ENCODE measurements at regions not wholly inside any gene's neighbourhood (a gene's known extent, or its start where the extent isn't known, plus 50 kb on each side); places are given as distances from the start of the nearest gene placed in this dataset.

DNA sequence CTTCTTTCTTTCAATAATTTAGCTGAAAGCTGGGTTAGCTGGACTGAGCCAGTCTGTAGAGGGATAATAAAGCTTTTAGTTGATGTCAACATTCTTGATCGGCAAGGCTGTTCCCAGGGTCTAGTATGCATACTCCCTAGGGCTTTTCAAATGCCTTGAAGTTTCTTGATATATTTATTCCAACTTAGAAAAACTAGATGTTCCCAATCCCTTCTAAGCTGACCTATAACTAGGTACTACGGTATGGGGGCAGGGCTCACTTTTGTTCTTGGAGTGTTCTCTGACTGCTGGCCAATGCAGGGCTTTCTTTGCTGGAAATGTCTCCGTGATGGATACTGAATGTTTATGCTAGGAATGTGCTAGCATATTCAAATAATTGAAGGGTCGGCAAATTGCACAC, 258.6 kb upstream of the TANK start:
- H3K36me3 ChIP-seq (ENCODE audit: control insufficient read depth, insufficient read depth, low read length) = no peaks in the 10 kb centered on the region
- no peaks in the 10 kb centered on the region for H3K27me3 ChIP-seq (replicated peaks; ENCODE audit: control insufficient read depth, insufficient read depth, low read length, poor library complexity, severe bottlenecking)
- H3K9me3 ChIP-seq (ENCODE audit: control insufficient read depth, low read length) = no peaks in the 10 kb centered on the region
- no peak overlapping the region for H3K27ac ChIP-seq (ENCODE audit: insufficient read depth, low read length, poor library complexity, severe bottlenecking)
- DNase-seq = no peak
- H3K4me1 ChIP-seq (ENCODE audit: control insufficient read depth, insufficient read depth, low read length, poor library complexity, severe bottlenecking) = no peaks in the 10 kb centered on the region
- no peak overlapping the region for H3K4me3 ChIP-seq (ENCODE audit: insufficient read depth, low read depth, low read length, poor library complexity, severe bottlenecking)

DNA sequence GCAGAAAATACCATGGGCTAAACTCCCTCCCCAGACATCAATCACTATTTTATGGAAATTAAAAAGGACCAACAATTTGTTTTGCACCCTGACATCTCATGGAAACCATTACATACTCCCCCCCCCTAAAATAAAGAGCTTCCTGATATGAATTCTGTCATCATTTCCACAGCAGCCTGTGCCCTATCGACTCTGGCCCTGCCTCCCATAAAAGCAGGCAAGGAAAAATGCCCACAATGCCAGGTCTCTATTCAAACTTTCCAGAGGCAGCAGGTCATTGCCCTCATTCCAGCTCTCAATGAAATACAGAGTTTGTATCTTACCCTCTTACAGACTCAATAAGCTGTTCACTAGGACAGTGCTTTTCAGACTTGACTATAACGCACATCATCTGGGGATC, 254.4 kb upstream of the TANK start:
- H3K36me3 ChIP-seq (ENCODE audit: control insufficient read depth, insufficient read depth, low read length) = no peaks in the 10 kb centered on the region
- H3K4me1 ChIP-seq (ENCODE audit: control insufficient read depth, insufficient read depth, low read length, poor library complexity, severe bottlenecking) = no peaks in the 10 kb centered on the region
- no peaks in the 10 kb centered on the region for H3K27me3 ChIP-seq (replicated peaks; ENCODE audit: control insufficient read depth, insufficient read depth, low read length, poor library complexity, severe bottlenecking)
- H3K9me3 ChIP-seq (ENCODE audit: control insufficient read depth, low read length) = no peaks in the 10 kb centered on the region
- H3K4me3 ChIP-seq (ENCODE audit: insufficient read depth, low read depth, low read length, poor library complexity, severe bottlenecking) = no peak overlapping the region
- DNase-seq = no peak
- H3K27ac ChIP-seq (ENCODE audit: insufficient read depth, low read length, poor library complexity, severe bottlenecking) = no peak overlapping the region

DNA sequence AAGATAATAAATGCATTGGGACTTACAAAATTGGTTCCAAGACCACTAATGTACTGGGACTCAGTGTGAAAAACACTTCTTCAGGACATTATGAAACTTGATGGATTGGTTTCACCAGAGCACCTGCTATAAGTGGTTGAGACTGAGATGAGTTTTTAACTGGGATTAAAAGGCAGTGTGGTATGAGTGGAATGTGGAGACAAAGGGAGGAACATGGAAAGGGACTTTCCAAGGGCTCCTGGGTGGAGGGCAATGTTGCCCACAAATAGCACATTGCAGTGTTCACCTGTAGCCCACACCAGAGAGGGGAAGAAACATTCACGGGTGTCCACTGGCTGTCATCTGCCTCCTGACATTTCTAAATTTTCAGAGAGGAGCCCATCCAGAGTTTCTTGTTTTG, 253.3 kb upstream of the TANK start:
- Histone ChIP-seq H3K9me3 (ENCODE audit: control insufficient read depth, low read length) (no peaks in the 10 kb centered on the region), H3K4me3 (ENCODE audit: insufficient read depth, low read depth, low read length, poor library complexity, severe bottlenecking) (no peak overlapping the region), H3K27ac (ENCODE audit: insufficient read depth, low read length, poor library complexity, severe bottlenecking) (no peak overlapping the region), H3K27me3 (replicated peaks; ENCODE audit: control insufficient read depth, insufficient read depth, low read length, poor library complexity, severe bottlenecking) (no peaks in the 10 kb centered on the region), H3K36me3 (ENCODE audit: control insufficient read depth, insufficient read depth, low read length) (no peaks in the 10 kb centered on the region), H3K4me1 (ENCODE audit: control insufficient read depth, insufficient read depth, low read length, poor library complexity, severe bottlenecking) (no peaks in the 10 kb centered on the region)
- DNase-seq = no peak

DNA sequence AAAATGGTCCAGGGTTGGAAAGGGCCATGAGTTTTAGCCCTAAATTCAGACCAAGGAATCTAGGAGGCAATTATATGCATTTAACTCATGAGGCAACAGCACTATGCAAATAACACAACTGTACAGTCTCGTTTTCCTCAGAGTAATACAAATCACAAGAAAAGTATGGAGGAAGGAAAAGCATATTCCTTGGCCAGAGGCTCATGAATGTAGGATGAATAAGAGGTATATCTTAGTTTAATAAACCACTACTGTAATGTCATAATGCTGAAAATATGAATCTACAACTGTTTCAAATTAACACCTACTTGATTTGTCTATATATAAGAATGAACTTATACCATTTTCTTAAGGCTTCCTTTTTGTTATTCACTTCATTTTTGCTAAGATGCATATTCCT, 252.5 kb upstream of the TANK start:
- H3K4me3 ChIP-seq (ENCODE audit: insufficient read depth, low read depth, low read length, poor library complexity, severe bottlenecking) = no peak overlapping the region
- no peaks in the 10 kb centered on the region for H3K9me3 ChIP-seq (ENCODE audit: control insufficient read depth, low read length)
- DNase-seq = no peak
- no peaks in the 10 kb centered on the region for H3K27me3 ChIP-seq (replicated peaks; ENCODE audit: control insufficient read depth, insufficient read depth, low read length, poor library complexity, severe bottlenecking)
- H3K4me1 ChIP-seq (ENCODE audit: control insufficient read depth, insufficient read depth, low read length, poor library complexity, severe bottlenecking) = no peaks in the 10 kb centered on the region
- no peaks in the 10 kb centered on the region for H3K36me3 ChIP-seq (ENCODE audit: control insufficient read depth, insufficient read depth, low read length)
- no peak overlapping the region for H3K27ac ChIP-seq (ENCODE audit: insufficient read depth, low read length, poor library complexity, severe bottlenecking)

DNA sequence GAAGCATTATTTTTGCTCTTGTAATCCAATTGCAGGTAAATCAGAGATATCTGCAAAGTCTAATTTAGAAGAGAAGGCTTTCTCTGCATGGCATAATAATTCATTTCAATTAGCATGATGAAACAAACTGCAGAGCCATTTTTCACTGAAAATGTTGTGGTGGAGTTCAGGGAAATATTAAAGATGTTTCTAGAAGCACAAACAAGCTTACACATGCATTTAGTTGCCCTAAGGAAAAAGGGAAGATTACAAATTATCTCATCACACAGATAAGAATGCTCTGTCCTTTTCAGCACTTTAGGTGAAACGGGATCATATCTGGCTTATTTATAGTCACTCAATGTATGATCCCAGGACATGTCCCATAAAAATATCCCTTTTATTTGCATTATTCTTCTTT, 252.1 kb upstream of the TANK start:
- H3K4me3 ChIP-seq (ENCODE audit: insufficient read depth, low read depth, low read length, poor library complexity, severe bottlenecking) = no peak overlapping the region
- no peak overlapping the region for H3K27ac ChIP-seq (ENCODE audit: insufficient read depth, low read length, poor library complexity, severe bottlenecking)
- no peak for DNase-seq
- no peaks in the 10 kb centered on the region for H3K4me1 ChIP-seq (ENCODE audit: control insufficient read depth, insufficient read depth, low read length, poor library complexity, severe bottlenecking)
- no peaks in the 10 kb centered on the region for H3K27me3 ChIP-seq (replicated peaks; ENCODE audit: control insufficient read depth, insufficient read depth, low read length, poor library complexity, severe bottlenecking)
- no peaks in the 10 kb centered on the region for H3K9me3 ChIP-seq (ENCODE audit: control insufficient read depth, low read length)
- H3K36me3 ChIP-seq (ENCODE audit: control insufficient read depth, insufficient read depth, low read length) = no peaks in the 10 kb centered on the region

DNA sequence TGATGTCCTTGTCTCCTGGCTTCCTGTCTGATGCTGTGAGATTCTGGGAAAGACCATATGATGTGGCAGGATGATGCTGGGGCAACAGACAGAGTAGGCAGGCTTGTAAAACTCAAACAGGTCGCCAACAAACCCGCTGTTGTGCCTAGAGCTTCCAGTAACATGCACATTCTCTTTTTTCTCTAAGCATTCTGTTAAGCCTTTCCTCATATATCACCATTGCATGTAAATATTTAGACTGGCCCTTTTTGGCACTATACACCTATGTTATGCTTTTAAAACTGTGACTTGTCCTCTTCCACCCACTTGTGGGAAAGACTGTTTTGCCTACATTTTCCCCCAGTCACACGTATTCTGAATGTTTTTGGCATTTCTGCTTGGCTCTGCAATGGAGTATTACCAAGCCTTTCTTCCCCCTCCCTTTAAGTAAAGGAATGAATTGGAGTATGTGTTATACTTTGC, 250.4 kb upstream of the TANK start:
- H3K27ac ChIP-seq (ENCODE audit: insufficient read depth, low read length, poor library complexity, severe bottlenecking) = no peak overlapping the region
- H3K4me1 ChIP-seq (ENCODE audit: control insufficient read depth, insufficient read depth, low read length, poor library complexity, severe bottlenecking) = no peaks in the 10 kb centered on the region
- H3K27me3 ChIP-seq (replicated peaks; ENCODE audit: control insufficient read depth, insufficient read depth, low read length, poor library complexity, severe bottlenecking) = no peaks in the 10 kb centered on the region
- no peaks in the 10 kb centered on the region for H3K36me3 ChIP-seq (ENCODE audit: control insufficient read depth, insufficient read depth, low read length)
- no peak for DNase-seq
- H3K9me3 ChIP-seq (ENCODE audit: control insufficient read depth, low read length) = no peaks in the 10 kb centered on the region
- H3K4me3 ChIP-seq (ENCODE audit: insufficient read depth, low read depth, low read length, poor library complexity, severe bottlenecking) = no peak overlapping the region

DNA sequence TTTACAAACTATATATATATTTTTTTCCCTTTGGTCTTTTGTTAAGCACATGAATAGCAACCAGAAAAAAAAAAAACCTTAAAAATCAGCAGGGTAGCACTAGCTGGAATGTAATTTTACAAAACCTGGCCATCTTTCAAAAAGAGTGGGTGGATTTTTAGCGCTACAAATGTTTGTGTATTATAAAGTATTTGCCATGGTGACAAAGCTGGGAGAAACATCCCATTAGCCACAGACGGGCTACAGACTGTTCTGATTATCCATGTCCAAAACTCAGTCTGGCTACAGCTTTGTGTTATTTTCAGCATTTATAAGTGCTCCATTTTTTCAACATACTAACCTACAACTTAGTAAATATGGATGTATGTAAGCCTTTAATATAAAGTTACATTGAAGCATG, 249.5 kb upstream of the TANK start:
- Histone ChIP-seq H3K36me3 (ENCODE audit: control insufficient read depth, insufficient read depth, low read length) (no peaks in the 10 kb centered on the region), H3K27ac (ENCODE audit: insufficient read depth, low read length, poor library complexity, severe bottlenecking) (no peak overlapping the region), H3K27me3 (replicated peaks; ENCODE audit: control insufficient read depth, insufficient read depth, low read length, poor library complexity, severe bottlenecking) (no peaks in the 10 kb centered on the region), H3K4me3 (ENCODE audit: insufficient read depth, low read depth, low read length, poor library complexity, severe bottlenecking) (no peak overlapping the region), H3K9me3 (ENCODE audit: control insufficient read depth, low read length) (no peaks in the 10 kb centered on the region), H3K4me1 (ENCODE audit: control insufficient read depth, insufficient read depth, low read length, poor library complexity, severe bottlenecking) (no peaks in the 10 kb centered on the region)
- no peak for DNase-seq

DNA sequence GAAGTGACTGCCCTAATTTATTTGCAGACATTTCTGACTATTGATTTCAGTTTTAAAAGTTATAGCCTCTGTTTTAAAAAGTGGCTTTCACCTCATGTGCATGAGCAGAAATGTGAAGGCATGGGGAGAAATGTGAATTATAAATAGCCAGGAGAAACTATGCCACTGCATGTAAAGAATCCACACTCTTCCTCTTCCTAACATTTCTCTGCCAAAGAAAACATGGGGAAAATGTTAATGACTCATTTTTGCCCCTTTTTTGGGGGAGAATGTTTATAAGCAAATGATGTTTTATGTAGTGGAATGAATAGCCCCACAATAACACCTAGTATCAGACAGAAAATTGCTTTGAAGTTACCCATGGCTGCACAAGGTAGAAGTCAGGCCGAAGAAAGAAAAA, 249.0 kb upstream of the TANK start:
- Histone ChIP-seq H3K36me3 (ENCODE audit: control insufficient read depth, insufficient read depth, low read length) (no peaks in the 10 kb centered on the region), H3K9me3 (ENCODE audit: control insufficient read depth, low read length) (no peaks in the 10 kb centered on the region), H3K27ac (ENCODE audit: insufficient read depth, low read length, poor library complexity, severe bottlenecking) (no peak overlapping the region), H3K4me1 (ENCODE audit: control insufficient read depth, insufficient read depth, low read length, poor library complexity, severe bottlenecking) (no peaks in the 10 kb centered on the region), H3K4me3 (ENCODE audit: insufficient read depth, low read depth, low read length, poor library complexity, severe bottlenecking) (no peak overlapping the region), H3K27me3 (replicated peaks; ENCODE audit: control insufficient read depth, insufficient read depth, low read length, poor library complexity, severe bottlenecking) (no peaks in the 10 kb centered on the region)
- no peak for DNase-seq

DNA sequence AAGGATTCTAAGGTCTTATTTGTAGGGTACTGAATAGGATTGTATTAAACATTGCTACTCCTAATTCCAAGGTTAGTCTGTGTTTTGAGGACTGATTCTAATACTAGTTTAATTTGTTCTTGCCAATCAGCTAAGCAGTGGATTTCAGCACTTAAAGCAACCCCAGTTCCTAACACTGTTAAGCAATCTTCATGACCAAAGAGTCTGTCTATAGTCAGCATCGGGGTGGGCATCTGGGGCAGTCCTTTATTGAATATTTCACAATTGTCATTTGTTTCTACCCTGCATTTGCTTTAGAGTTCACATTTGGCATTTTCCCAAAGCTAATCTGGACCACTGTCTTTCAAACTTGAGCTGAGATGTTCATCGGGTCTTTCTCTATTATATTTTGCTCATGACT, 248.0 kb upstream of the TANK start:
- Histone ChIP-seq H3K9me3 (ENCODE audit: control insufficient read depth, low read length) (no peaks in the 10 kb centered on the region), H3K4me3 (ENCODE audit: insufficient read depth, low read depth, low read length, poor library complexity, severe bottlenecking) (no peak overlapping the region), H3K36me3 (ENCODE audit: control insufficient read depth, insufficient read depth, low read length) (no peaks in the 10 kb centered on the region), H3K27me3 (replicated peaks; ENCODE audit: control insufficient read depth, insufficient read depth, low read length, poor library complexity, severe bottlenecking) (no peaks in the 10 kb centered on the region), H3K27ac (ENCODE audit: insufficient read depth, low read length, poor library complexity, severe bottlenecking) (no peak overlapping the region), H3K4me1 (ENCODE audit: control insufficient read depth, insufficient read depth, low read length, poor library complexity, severe bottlenecking) (no peaks in the 10 kb centered on the region)
- no peak for DNase-seq

DNA sequence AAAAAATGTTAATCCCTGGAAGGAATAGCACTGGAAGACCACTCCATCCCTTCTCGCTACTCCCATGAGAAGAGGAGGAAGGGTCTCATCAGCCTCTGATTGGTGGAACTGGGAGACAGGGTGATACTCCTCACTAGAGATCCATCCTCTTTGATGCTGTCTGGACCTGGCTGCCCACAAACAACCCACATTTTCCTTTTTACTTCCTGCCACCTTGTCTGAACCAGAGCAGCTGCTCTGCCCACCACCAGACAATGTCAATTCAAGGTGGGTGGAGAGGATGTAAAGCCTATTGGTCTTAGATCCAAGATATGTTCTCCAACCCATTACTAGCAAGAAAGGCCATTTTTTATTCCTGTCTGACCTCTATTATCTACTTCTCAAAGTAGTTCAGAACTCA, 246.9 kb upstream of the TANK start:
- no peaks in the 10 kb centered on the region for H3K27me3 ChIP-seq (replicated peaks; ENCODE audit: control insufficient read depth, insufficient read depth, low read length, poor library complexity, severe bottlenecking)
- no peak for DNase-seq

DNA sequence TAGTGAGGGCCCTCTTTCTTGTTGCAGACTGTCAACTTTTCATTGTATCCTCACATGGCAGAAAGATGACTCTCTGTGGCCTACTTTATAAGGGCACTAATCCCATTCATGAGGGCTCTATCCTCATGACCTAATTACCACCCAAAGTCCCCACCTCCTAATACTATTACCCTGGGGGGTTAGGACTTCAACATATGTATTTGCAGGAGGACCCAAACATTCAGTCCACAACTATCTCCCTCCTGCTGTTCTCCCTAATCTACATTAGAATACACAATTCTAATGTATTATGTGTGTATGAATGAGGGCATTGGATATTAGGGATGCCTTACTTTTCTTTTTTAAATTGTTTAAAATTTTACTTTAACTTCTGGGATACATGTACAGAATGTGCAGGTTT, 246.0 kb upstream of the TANK start:
- Histone ChIP-seq H3K27ac (ENCODE audit: insufficient read depth, low read length, poor library complexity, severe bottlenecking) (no peak overlapping the region), H3K36me3 (ENCODE audit: control insufficient read depth, insufficient read depth, low read length) (no peaks in the 10 kb centered on the region), H3K9me3 (ENCODE audit: control insufficient read depth, low read length) (no peaks in the 10 kb centered on the region), H3K27me3 (replicated peaks; ENCODE audit: control insufficient read depth, insufficient read depth, low read length, poor library complexity, severe bottlenecking) (no peaks in the 10 kb centered on the region), H3K4me1 (ENCODE audit: control insufficient read depth, insufficient read depth, low read length, poor library complexity, severe bottlenecking) (no peaks in the 10 kb centered on the region), H3K4me3 (ENCODE audit: insufficient read depth, low read depth, low read length, poor library complexity, severe bottlenecking) (no peak overlapping the region)
- no peak for DNase-seq

More for the DNA sequence above, 246.9 kb upstream of the TANK start:
- H3K36me3 ChIP-seq (ENCODE audit: control insufficient read depth, insufficient read depth, low read length) = no peaks in the 10 kb centered on the region
- H3K4me1 ChIP-seq (ENCODE audit: control insufficient read depth, insufficient read depth, low read length, poor library complexity, severe bottlenecking) = no peaks in the 10 kb centered on the region
- no peaks in the 10 kb centered on the region for H3K9me3 ChIP-seq (ENCODE audit: control insufficient read depth, low read length)
- no peak overlapping the region for H3K4me3 ChIP-seq (ENCODE audit: insufficient read depth, low read depth, low read length, poor library complexity, severe bottlenecking)
- H3K27ac ChIP-seq (ENCODE audit: insufficient read depth, low read length, poor library complexity, severe bottlenecking) = no peak overlapping the region

All from effector memory CD4-positive, alpha-beta T cell (primary cell).